ENCODE measurements at regions not wholly inside any gene's neighbourhood (a gene's known extent, or its start where the extent isn't known, plus 50 kb on each side); places are given as distances from the start of the nearest gene placed in this dataset.
"Not testable (repeated sequence)": the region's sequence is repeated elsewhere in the genome, so short reads cannot be mapped to it uniquely, and the experiment has no call there.

DNA sequence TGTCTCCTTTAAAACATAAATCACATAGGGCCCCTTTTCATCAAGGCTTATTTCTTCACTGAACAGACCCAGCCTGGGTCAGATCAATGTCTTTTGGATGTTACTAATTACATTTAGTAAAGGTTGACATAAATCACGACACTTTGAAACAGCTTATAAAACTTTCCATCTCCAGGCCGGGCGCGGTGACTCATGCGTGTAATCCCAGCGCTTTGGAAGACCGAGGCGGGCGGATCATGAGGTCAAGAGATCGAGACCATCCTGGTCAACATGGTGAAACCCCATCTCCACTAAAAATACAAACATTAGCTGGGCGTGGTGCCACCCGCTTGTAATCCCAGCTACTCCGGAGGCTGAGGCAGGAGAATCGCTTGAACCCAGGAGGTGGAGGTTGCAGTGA is 166.5 kb upstream of the MINDY3 start:
- in situ Hi-C loops (cut with MboI); SMC1A ChIA-PET (ENCODE audit: uncharacterized antibody, unreplicated experiment); H3K4me2 ChIP-seq (ENCODE audit: control insufficient read depth, insufficient read depth); intact Hi-C loops (cut with micrococcal nuclease; ENCODE audit: unreplicated experiment); CTCF ChIA-PET; RAD21 ChIA-PET (ENCODE audit: unreplicated experiment); H3K9ac ChIP-seq (ENCODE audit: control insufficient read depth, insufficient read depth, low read length); H3K4me3 ChIP-seq; H3K36me3 ChIP-seq (ENCODE audit: control insufficient read depth in 2 of 2, insufficient read depth in 2 of 2, low read length in 1 of 2); H3K9me3 ChIP-seq (replicated peaks; ENCODE audit: control insufficient read depth, insufficient read depth, low read length); FAIRE-seq; DNase-seq (ENCODE audit: low read depth, low spot score); H2AFZ ChIP-seq (ENCODE audit: control insufficient read depth, low read depth, low read length); H3K27me3 ChIP-seq (replicated peaks in 1 of 2; ENCODE audit: control insufficient read depth in 2 of 2, insufficient read depth in 2 of 2, low read length in 1 of 2); H3K4me1 ChIP-seq (ENCODE audit: control insufficient read depth, insufficient read depth, low read length); H3K27ac ChIP-seq (ENCODE audit: control insufficient read depth, insufficient read depth); BruUV-seq (replicated peaks); H4K20me1 ChIP-seq (ENCODE audit: control insufficient read depth, insufficient read depth); H3K79me2 ChIP-seq (ENCODE audit: control insufficient read depth, insufficient read depth, low read length); ATAC-seq; POLR2A ChIA-PET: not testable (repeated sequence)
- 68% methylated on average over 14 of the region's 14 CpGs for WGBS (ENCODE audit: insufficient coverage, insufficient replicate concordance, low lambda C conversion rate, missing lambda C conversion rate)

- Histone ChIP-seq H3K36me3 (ENCODE audit: control insufficient read depth in 2 of 2, insufficient read depth in 2 of 2, low read length in 1 of 2) (no peaks in the 10 kb centered on the region), H2AFZ (ENCODE audit: control insufficient read depth, low read depth, low read length) (no peak overlapping the region), H4K20me1 (ENCODE audit: control insufficient read depth, insufficient read depth) (no peaks in the 10 kb centered on the region), H3K27me3 (replicated peaks in 1 of 2; ENCODE audit: control insufficient read depth in 2 of 2, insufficient read depth in 2 of 2, low read length in 1 of 2) (no peaks in the 10 kb centered on the region), H3K27ac (ENCODE audit: control insufficient read depth, insufficient read depth) (no peak overlapping the region), H3K4me3 (no peak overlapping the region), H3K9ac (ENCODE audit: control insufficient read depth, insufficient read depth, low read length) (no peak overlapping the region), H3K9me3 (replicated peaks; ENCODE audit: control insufficient read depth, insufficient read depth, low read length) (no peaks in the 10 kb centered on the region), H3K79me2 (ENCODE audit: control insufficient read depth, insufficient read depth, low read length) (no peaks in the 10 kb centered on the region), H3K4me1 (ENCODE audit: control insufficient read depth, insufficient read depth, low read length) (no peaks in the 10 kb centered on the region), H3K4me2 (ENCODE audit: control insufficient read depth, insufficient read depth) (no peak overlapping the region)
- in situ Hi-C loops (cut with MboI) (no loop called here), intact Hi-C loops (cut with micrococcal nuclease; ENCODE audit: unreplicated experiment) (no loop called here)
- RAD21 ChIA-PET (ENCODE audit: unreplicated experiment) = interaction anchor here (0.6 kb wide), 1 partner anchor 514 kb away, joined by 3 read pairs; no protein-coding TSS in a partner anchor
- ATAC-seq = no peak
- 0% methylated on average over 1 of the region's 1 CpG for WGBS (ENCODE audit: insufficient coverage, insufficient replicate concordance, low lambda C conversion rate, missing lambda C conversion rate)
- SMC1A ChIA-PET (ENCODE audit: uncharacterized antibody, unreplicated experiment) = interaction anchor here (1.2 to 1.3 kb wide), 2 partner anchors 28 to 47 kb away, joined by 3 read pairs; no protein-coding TSS in a partner anchor
- CTCF ChIA-PET = interaction anchor here (0.8 kb wide), 1 partner anchor 702 kb away, joined by 3 read pairs; no protein-coding TSS in a partner anchor
- BruUV-seq (replicated peaks) = no TSS peak
- POLR2A ChIA-PET = no interaction called here
- no peak for FAIRE-seq
- no peak for DNase-seq (ENCODE audit: low read depth, low spot score)
- TF ChIP-seq ZZZ3 (IDR thresholded peaks at IDR 0.05; ENCODE audit: control insufficient read depth, insufficient read length, low read depth) = no peak
- TF ChIP-seq ZNF24 (IDR thresholded peaks at IDR 0.05) = no peak
- no peak for TF ChIP-seq FOXM1 (IDR thresholded peaks at IDR 0.05; ENCODE audit: low read depth, low read length)
- TF ChIP-seq, protein P1, sequence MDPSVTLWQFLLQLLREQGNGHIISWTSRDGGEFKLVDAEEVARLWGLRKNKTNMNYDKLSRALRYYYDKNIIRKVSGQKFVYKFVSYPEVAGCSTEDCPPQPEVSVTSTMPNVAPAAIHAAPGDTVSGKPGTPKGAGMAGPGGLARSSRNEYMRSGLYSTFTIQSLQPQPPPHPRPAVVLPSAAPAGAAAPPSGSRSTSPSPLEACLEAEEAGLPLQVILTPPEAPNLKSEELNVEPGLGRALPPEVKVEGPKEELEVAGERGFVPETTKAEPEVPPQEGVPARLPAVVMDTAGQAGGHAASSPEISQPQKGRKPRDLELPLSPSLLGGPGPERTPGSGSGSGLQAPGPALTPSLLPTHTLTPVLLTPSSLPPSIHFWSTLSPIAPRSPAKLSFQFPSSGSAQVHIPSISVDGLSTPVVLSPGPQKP (IDR thresholded peaks at IDR 0.05; ENCODE audit: low read depth, low read length) = no peak
- TF ChIP-seq BCL11A (IDR thresholded peaks at IDR 0.05; ENCODE audit: low read depth, low read length) = no peak
- TF ChIP-seq NFYA (IDR thresholded peaks at IDR 0.05; ENCODE audit: borderline replicate concordance, low read depth, low read length) = no peak
- TF ChIP-seq CUX1 (IDR thresholded peaks at IDR 0.05; ENCODE audit: insufficient replicate concordance, low read depth, low read length) = no peak
- no peak for TF ChIP-seq NFIC (IDR thresholded peaks at IDR 0.05; ENCODE audit: low read depth, low read length)
These were observed 170.3 kb upstream of the MINDY3 start for GRCh38 chr10:16030562-16030961.

Measured in GM12878 (cell line).